ENCODE measurements at regions not wholly inside any gene's neighbourhood (a gene's known extent, or its start where the extent isn't known, plus 50 kb on each side); places are given as distances from the start of the nearest gene placed in this dataset.

DNA sequence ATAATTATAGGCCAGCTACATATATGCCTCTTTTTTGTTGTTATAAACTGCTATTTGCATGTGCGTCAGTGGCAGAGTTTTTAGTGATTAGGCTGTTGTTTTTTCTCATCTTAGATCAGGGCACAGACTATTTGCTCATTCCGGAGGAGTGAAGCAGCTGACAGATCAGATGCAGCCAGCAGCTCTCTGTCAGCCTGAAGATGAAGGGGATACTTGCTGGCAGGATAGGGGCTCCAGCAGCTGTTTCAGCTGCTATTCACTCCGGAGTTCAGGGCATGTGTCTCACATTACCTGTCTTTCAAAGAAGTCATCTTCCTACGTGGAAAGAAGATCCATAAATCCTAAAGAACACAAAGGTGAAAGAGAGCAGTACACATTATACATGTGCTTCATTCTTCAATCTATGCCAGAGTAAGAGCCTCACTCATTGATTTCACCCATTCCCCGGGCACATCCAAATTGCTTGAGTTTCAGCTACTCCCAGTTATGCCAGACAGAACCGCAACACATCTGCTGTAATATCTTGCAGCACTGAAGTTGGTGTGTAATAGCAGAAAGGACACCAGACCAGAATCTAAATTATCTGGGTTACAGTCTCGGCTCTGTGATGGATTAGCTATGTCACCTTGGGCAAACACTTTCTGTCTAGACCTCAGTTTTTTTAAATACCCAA is 182.8 kb upstream of the CHRM2 start:
- Histone ChIP-seq H3K4me2 (ENCODE audit: insufficient read depth, insufficient read length, low read length) (no peak overlapping the region), H4K5ac (ENCODE audit: insufficient read length, low read depth, low read length) (no peak overlapping the region), H3K18ac (ENCODE audit: insufficient read length, low read depth, low read length) (no peak overlapping the region), H4K8ac (replicated peaks; ENCODE audit: insufficient read length, low read depth, low read length) (no peak overlapping the region), H2AK5ac (ENCODE audit: insufficient read length, low read length) (no peak overlapping the region), H2BK20ac (ENCODE audit: low read depth, low read length, poor library complexity, severe bottlenecking) (no peak overlapping the region), H2BK12ac (ENCODE audit: insufficient read length, low read depth, low read length) (no peak overlapping the region), H3K27ac (ENCODE audit: insufficient read length, low read depth, low read length) (no peak overlapping the region), H3K56ac (ENCODE audit: insufficient read length, low read depth, low read length) (no peak overlapping the region), H2BK120ac (ENCODE audit: low read depth, low read length, poor library complexity, severe bottlenecking) (no peak overlapping the region), H3K9me3 (ENCODE audit: control insufficient read depth, low read depth, low read length) (no peaks in the 10 kb centered on the region), H3K23me2 (ENCODE audit: insufficient read length, low read depth, low read length, poor library complexity, severe bottlenecking) (no peaks in the 10 kb centered on the region), H3K4me1 (ENCODE audit: insufficient read depth, low read length) (no peaks in the 10 kb centered on the region), H3K14ac (ENCODE audit: insufficient read depth, low read length) (no peak overlapping the region), H4K91ac (ENCODE audit: insufficient read length, low read depth, low read length) (no peak overlapping the region), H3K27me3 (ENCODE audit: insufficient read depth, low read length) (no peaks in the 10 kb centered on the region), H3K9ac (ENCODE audit: extremely low read depth, insufficient read length, low read length) (no peak overlapping the region), H2BK15ac (ENCODE audit: low read depth, low read length) (no peak overlapping the region), H4K20me1 (ENCODE audit: control insufficient read depth, insufficient read depth, insufficient read length) (no peaks in the 10 kb centered on the region), H3K23ac (ENCODE audit: insufficient read length, low read depth, low read length) (no peak overlapping the region), H2BK5ac (ENCODE audit: insufficient read length, low read length) (no peak overlapping the region), H3T11ph (ENCODE audit: low read length) (no peak overlapping the region), H3K79me2 (ENCODE audit: insufficient read depth, low read length) (no peaks in the 10 kb centered on the region), H2AFZ (ENCODE audit: low read length) (no peak overlapping the region), H3K4ac (ENCODE audit: low read depth, low read length) (no peak overlapping the region), H3K79me1 (ENCODE audit: insufficient read depth, low read depth, low read length, poor library complexity, severe bottlenecking) (no peaks in the 10 kb centered on the region)
- WGBS (ENCODE audit: extremely low coverage, insufficient read length, low lambda C conversion rate) = no CpG with 5 or more reads among the region's 7 CpGs
- Mint-ChIP-seq H3K9me3 (no peaks in the 10 kb centered on the region), H3K4me3 (no peak overlapping the region), H3K36me3 (ENCODE audit: insufficient read depth in 1 of 3, low read depth in 3 of 3) (no peaks in the 10 kb centered on the region), H3K27ac (no peak overlapping the region; a peak in 1 of 7 replicates), H3K27me3 (ENCODE audit: low read depth) (no peaks in the 10 kb centered on the region), H3K4me1 (no peaks in the 10 kb centered on the region)
- no peak for DNase-seq
- TF ChIP-seq, protein P1, sequence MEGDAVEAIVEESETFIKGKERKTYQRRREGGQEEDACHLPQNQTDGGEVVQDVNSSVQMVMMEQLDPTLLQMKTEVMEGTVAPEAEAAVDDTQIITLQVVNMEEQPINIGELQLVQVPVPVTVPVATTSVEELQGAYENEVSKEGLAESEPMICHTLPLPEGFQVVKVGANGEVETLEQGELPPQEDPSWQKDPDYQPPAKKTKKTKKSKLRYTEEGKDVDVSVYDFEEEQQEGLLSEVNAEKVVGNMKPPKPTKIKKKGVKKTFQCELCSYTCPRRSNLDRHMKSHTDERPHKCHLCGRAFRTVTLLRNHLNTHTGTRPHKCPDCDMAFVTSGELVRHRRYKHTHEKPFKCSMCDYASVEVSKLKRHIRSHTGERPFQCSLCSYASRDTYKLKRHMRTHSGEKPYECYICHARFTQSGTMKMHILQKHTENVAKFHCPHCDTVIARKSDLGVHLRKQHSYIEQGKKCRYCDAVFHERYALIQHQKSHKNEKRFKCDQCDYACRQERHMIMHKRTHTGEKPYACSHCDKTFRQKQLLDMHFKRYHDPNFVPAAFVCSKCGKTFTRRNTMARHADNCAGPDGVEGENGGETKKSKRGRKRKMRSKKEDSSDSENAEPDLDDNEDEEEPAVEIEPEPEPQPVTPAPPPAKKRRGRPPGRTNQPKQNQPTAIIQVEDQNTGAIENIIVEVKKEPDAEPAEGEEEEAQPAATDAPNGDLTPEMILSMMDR (conservative IDR thresholded peaks at IDR 0.05) = no peak
